ENCODE measurements at regions not wholly inside any gene's neighbourhood (a gene's known extent, or its start where the extent isn't known, plus 50 kb on each side); places are given as distances from the start of the nearest gene placed in this dataset.

- TF ChIP-seq CTCF (IDR thresholded peaks at IDR 0.05) (no peak), POLR2A (IDR thresholded peaks at IDR 0.05) (no peak)
These were observed 733.4 kb downstream of the TLE4 start for GRCh38 chr9:80305136-80305535.

Data from vagina (tissue), 2 donors.